Kidney glomerular epithelial cell (primary cell): ENCODE measurements at regions not wholly inside any gene's neighbourhood (a gene's known extent, or its start where the extent isn't known, plus 50 kb on each side); places are given as distances from the start of the nearest gene placed in this dataset.
A peak's percentile ranks its signal among the peaks of the same experiment; 100 is the strongest.
"Not testable (repeated sequence)": the region's sequence is repeated elsewhere in the genome, so short reads cannot be mapped to it uniquely, and the experiment has no call there.

Experiments used
- DNase-seq: peaks from one replicate; lab custom pipeline; 2025; lab: John Stamatoyannopoulos, UW

DNA sequence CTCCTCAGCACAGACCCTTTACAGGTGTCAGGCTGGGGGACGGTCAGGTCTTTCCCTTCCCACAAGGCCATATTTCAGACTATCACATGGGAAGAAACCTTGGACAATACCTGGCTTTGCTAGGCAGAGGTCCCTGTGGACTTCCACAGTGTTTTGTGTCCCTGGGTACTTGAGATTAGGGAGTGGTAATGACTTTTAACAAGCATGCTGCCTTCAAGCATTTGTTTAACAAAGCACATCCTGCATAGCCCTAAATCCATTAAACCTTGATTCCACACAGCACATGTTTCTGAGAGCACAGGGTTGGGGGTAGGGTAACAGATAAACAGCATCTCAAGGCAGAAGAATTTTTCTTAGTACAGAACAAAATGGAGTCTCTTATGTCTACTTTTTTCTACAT lies 451.2 kb downstream of the PLOD2 start:
- DNase-seq = not testable (repeated sequence)

DNA sequence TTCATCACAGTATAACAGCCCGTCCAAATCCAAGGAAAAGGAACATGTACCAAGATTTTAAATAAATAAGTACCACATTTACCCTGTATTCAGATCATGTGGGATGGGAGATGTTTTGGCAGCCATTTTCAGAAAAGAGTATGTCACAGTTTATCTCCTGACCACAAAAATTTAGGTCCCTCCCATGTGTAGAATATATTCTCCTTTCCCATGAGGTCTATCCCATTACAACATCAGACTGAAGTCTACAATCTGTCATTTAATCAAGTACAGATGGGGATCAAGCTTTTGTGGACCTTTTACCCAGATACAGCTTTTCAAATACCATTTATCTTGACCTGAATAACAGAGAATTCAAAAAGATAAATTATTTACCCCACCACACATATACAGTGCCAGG lies 444.5 kb downstream of the PLOD2 start:
- DNase-seq = no peak

DNA sequence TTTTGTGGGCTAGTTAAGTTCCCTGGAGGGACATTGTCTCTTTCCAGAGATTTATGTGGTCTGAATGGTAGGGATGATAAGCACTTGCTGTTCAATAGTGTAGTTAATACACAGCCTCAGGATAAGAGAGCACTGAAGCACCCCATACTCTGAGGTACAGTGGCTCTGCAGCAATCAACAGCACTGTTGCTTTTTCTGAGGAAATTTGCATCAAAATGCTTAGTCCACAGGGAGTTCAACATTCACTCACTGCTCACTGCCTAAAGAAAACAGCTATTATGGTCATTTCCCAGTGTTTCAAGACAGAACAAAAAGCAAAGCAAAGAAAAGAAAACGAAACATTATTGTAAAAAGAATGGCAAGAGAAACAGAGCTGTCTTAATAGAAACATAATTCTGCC lies 441.9 kb downstream of the PLOD2 start:
- no peak for DNase-seq

DNA sequence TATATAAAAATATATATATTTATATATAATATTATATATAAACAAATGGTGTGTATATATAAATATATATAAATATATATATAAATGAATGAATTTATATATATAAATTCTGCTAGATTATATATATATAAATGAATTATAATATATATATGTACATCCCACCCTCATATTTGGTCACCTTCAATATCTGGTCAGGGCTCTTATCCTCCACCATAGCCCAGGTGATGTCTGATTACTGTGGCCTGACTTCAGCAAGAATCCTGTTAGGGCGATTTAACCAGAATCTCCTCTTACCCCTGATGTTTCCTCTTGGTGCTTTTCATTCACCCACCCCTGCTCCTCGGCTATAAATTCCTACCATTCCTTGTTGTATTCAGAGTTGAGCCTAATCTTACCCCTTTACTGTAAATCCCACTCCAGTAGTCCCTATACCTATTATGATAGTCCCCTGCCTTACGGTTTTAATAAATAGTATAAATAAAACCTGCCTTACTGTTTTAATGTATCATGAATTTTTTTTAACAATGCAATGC lies 439.6 kb downstream of the PLOD2 start:
- no peak for DNase-seq

DNA sequence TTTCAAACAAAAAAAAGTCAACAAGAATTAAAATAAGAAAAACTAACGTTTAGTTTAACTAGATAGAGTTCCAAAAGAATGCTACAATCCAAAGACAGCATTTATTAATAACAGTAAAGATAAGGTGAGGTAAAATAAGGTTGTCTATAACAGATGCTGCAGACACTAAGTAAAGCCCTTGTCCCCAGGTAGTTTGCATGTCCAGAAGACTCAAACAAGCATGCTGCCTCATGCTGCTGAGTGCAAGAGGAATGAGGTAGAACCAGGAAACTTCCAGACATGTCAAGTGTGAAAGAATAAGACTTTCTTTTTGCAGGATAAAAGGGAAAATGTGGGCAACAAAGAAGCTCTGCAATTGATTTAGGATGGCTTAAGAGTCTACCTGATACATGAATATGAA lies 439.2 kb downstream of the PLOD2 start:
- DNase-seq = no peak

DNA sequence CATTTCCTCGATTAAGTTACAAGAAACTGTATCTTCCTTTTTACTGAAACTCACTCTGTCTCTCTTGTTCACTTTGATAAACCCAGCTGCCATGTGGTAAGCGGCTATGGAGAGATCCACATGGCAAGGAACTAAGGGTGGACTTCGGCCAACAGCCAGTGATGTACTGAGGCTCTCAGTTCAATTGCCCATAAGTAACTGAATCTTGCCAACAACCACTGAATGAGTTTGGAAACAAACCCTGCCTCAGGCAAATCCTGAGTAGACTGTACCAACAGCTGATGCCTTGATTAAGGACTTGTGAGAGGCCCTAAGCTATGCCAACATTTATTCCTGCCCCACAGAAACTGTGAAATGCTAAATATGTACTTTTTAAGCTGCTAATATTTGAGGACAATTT lies 433.5 kb downstream of the PLOD2 start:
- DNase-seq = no peak

DNA sequence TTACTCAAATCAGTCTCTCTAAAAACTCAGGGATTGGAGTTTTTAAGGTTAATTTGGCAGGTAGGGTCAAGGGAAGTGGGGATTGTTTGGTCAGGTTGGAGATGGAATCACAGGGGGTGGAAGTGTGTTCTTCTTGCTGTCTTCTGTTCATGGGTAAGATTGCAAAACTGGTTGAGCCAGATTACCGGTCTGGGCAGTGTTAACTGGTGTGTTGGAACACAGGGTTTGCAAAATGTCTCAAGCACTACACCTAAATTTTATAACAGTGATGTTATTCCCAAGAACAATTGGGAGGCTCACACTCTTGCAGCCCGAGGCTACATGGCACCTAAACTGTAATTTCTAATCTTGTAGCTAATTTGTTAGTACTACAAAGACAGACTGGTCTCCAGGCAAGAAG lies 425.4 kb downstream of the PLOD2 start:
- DNase-seq = no peak

DNA sequence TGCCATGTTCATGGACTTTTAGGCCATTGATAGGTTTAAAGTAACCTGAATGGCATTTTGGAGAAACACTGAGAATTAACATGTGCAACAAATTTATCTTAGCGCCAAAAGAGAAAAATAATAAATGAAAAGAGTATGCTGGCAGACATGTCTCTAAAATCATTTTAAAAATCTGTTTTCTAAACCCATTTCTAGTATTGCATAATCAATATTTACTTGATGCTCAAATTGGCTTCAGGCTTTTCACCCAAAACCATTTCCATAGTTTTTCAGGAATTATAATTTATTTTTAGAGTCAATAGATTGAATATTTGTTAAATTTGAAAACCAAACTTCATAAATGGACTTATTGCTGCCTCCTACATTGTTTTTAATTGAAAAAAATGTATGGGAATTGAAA lies 423.0 kb downstream of the PLOD2 start:
- no peak for DNase-seq

DNA sequence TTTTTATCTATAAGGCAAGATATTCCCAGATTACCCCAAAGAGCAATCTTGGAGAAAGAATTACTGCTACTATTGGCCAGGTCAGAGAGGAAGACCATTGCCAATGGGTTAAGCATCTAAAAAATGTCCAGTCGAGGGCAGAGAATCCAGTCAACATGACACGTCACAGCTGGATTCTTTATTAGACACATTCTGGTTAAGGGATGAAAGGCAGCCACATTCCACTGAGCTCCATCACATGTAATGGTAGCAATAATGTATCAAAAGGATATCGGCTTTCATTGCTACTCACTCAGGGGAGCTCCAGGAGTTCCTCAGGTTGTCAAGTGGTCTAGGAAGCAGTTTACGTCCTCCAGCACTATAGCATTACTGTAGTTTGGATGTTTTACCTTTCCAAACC lies 421.1 kb downstream of the PLOD2 start:
- no peak for DNase-seq

DNA sequence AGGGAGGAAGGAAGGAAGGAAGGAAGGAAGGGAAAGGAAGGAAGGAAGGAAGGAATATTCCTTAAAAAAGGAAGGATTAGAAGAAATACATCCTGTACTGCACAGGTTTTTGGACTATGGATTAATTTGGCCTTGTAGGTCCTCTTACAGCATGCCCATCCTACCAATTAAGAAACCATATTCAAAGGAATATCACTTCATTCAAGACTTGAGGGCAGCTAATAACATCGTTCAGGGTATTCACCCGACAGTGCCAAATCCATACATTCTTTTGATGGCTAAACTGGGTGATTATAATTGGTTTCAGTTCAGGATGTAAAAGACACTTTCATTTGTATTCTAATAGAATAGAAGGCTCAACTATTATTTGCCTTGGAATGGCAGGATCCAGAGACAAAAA lies 410.3 kb downstream of the PLOD2 start:
- DNase-seq = no peak

DNA sequence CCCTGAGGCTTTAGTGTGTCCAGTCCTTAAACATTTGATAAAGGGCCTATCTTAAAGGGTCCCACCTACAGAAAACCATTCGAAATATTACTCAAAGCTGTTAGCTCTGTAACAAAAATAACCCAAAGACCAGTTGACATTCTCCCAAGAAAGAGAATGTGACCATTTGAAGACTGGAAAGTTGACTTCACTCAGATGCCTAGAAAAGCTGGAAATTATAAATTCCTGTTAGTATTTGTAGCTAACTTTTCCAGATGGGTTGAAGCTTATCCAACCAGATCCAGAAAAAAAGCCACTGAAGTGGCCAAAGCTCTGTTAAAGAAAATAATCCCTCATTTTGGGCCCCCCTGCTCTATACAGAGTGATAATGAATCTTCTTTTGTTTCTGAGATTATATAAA lies 408.4 kb downstream of the PLOD2 start:
- no peak for DNase-seq

DNA sequence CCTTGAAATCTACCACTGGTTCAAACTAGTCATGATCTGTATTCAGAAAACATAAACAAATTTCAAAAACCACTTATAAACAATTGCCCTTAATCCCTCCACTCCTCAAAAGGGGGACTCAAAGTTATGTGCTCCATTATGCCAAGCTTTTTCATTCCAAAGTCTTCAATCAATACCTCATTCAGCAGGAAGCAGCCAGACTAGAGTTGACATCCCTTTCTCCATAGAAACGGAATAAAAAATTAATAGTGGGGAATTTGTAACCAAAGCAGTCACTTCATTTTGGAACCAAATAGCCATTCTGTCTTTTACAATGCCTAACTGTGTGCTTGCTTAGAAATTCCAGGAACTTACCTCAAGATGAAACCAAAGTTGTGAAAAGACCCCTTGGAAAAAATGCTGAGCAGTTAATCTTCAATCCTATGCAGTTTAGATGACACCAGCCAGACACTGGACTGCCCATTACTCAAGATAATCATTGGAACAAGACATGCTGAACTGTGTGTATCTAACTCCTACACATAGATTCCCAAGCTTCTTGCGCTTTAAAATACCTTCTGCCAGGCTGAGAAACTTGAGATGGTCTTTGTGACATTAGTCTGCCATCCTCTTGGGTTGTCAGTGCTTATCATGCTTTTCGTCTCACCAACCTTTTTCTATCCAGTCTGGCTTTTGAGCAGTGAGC lies 406.2 kb downstream of the PLOD2 start:
- DNase-seq = no peak

DNA sequence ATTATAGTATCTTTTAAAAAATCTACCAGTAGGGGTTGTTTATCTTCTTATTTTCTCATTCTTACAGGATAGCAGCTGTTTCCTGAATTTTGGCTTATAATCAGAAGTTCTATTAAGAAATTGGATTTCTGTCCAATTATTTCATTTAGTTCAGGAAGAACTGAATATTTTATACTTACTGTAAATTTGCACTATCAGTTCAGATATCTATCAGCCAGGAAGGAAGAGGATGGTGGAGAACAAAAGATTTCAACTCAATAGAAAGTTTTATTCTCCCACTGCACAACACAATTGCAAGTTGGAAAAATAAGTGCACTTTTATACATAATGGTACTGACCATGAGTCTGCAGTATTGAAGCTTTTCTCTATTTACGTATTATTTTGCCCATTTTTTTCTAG lies 400.9 kb downstream of the PLOD2 start:
- no peak for DNase-seq

DNA sequence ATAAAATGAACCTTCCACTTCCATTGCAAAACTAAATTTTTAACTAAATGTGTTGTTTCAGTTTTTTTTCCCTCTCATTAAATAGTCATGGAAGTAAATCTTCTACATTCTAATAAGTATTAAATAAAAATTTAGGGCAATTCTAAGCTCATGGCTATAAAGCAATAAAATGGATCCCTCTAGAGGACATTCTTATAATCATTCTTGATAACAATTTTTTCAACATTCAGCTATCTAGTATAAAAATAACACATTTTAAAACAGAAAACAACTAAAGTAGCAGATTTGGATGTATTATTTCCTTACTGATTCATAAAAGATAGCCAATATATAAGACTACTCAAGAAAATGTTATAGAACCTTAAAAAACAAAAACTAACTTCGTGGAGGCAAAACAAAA lies 393.1 kb downstream of the PLOD2 start:
- no peak for DNase-seq

DNA sequence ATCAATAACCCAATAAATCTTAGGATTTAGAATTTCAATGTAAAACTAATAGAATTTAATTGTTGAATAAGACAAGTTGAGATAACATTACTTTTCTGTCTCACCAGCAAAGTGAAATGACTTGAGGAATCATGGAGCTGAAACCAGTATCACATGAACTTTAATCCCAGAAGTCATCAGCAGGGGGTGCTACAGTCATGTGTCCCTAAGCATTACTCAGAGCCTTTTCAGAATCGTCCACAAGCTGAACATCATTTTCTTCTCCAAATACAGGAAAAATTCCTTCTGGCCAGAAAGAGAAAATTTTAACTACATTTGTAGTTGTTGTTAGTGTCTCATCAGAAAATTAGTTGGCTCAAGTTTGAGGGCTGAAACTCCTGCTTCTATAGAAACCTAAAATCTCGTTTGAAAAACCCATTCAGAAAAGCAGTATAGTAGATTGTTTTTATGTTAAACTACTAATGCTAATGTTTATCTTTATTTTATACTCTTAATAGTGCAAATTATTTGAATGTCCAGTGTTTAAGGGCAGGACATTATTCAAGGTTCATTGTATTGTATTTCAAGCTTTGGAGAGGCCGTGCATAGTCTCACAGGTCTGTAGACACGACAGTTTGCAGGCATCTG lies 384.1 kb downstream of the PLOD2 start:
- peak; percentile 49 for DNase-seq

DNA sequence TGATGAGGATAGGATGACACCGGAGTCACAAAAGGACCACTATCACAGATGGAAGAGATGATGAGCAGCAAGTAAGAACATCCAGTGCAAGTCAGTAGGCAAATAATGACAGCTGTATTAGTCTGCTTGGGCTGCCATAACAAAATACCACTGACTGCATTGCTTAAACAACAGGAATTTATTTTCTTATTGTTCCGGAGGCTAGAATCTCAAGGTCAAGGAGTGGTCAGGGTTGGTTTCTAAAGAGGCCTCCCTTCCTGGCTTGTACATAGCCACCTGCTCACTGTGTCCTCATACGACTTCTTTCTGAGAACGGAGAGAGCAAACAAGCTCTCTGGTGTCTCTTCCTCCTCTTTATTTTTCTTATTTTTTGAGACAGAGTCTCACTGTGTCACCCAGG lies 380.7 kb downstream of the PLOD2 start:
- no peak for DNase-seq

DNA sequence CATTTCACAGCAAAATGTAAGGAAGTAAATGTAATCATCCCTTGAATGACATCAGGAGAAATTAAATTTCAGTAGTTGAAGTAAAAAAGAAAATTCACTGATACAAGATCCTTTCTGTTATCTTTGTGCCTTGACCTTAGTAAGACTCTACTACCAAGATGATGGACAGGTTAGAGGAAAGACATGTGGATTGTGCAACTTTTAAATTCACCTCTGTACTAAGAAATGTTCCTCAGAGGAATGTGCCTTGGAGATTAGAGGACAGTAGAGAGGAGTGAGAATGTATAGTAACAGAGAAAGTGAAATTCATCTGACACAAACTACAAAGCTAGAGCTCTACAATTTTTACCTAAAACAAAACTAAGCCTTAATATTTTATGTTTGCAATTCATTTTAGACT lies 375.3 kb downstream of the PLOD2 start:
- DNase-seq = no peak

DNA sequence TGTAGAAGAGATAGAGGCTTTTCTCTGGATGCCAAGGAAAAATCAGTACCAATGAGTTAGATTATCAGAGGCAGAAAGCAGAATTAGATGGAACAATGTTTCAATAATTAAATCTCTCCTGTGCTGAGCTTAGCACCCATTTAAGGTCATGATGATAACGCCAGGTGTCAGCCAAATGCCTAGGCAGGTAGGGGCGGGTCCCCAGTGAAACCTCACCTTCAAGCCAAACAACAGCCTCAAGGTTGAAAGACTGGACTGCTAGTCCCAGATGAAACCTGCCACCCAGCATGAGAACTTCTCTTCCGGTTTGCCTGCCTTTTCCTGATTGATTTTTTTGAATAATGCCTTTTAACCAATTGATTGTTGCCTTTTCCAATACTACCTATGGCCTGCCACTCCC lies 363.0 kb downstream of the PLOD2 start:
- DNase-seq = no peak

DNA sequence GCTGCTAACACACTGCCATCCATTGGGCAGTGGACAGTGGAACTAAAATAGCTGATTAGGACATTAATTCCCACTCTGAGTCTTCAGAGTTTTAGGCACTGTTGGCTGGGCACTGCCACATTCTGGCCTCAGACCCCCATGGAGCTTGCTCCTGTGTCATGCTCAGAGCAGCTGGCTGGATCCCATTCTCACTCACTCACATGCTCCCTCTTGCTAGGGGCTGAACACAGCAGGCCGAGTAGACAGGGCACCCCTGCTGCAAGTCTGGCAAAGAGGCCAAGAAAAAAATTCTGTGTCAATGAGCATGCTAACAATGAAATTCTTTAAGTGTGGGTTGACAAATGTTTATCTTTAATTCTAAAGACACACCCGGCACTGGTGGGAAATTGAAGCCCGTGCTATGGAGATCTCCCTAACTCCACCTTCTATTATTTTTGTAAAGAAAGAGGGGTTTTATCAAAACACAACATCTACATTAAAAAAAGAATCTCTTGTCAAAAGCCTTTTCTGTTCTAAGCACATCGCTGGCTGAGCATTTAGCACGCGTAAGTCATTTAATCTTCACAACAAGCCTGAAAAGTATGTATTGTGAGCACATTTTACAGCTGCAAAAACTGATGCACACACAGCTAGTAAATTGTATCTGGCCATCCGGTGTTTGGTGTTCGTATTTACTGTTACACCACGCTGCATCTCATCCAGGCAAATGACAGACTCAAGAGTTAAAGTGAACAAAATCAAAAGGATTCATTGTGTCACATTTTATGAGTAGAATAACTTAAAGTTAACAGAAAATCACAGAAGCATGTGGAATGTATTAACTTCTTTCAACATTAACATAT lies 362.1 kb downstream of the PLOD2 start:
- DNase-seq = no peak

DNA sequence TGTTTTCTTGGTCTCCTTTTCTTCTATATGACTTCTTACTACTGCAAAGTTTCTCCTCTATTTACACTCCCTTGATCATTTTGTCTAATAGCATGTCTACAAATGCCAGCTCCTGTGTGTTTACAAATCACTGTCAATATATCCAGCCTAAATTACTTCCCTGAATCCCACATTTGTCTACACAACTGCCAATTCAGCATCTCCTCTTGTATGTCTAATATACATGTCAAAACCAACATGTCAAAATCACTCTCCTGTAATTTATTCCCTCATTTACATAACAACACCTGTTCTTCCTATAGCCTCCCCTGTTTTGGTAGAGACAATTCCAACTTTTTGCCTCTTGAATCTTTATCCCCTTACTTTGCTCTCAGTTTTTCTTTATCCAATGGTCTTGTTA lies 359.3 kb downstream of the PLOD2 start:
- DNase-seq = no peak

DNA sequence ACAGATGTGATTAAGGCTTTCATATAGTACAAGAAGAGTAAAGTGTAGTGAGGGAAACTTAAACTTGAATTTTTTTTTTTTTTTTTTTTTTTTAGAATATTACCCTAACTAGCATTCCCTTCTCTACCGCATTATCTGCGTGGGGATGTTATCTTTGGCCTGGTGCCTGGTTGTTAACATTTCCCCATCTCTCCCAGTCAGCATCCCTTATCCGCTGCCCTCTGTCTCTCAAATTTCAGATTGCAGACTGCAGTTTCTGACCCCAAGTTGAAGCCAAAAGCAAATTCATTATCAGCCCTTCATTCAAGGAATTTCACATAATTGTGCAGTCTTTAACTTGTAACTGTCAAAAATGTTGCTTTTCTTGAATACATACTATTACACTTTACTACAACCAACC lies 353.0 kb downstream of the PLOD2 start:
- DNase-seq = no peak

DNA sequence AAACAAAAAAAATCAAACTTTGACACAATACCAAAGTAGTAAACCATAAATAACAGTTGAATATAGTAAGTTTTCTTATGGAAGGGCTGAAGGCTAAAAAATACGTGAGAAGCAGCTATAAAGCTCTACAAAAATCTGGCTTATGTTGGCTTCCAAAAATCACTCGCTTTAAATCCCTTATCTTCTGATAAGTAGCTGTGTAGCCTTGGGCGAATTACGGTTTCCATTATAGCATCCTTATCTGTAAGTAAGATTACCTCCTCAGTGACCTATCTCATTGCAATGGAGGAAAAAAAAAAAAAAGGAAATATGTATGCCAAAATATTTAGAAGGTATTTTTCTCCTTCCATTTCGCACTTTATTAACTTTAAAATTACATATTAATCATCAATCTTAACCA lies 348.6 kb downstream of the PLOD2 start:
- DNase-seq = no peak
